ENCODE measurements at regions not wholly inside any gene's neighbourhood (a gene's known extent, or its start where the extent isn't known, plus 50 kb on each side); places are given as distances from the start of the nearest gene placed in this dataset.
"Not testable (repeated sequence)": the region's sequence is repeated elsewhere in the genome, so short reads cannot be mapped to it uniquely, and the experiment has no call there.

DNA sequence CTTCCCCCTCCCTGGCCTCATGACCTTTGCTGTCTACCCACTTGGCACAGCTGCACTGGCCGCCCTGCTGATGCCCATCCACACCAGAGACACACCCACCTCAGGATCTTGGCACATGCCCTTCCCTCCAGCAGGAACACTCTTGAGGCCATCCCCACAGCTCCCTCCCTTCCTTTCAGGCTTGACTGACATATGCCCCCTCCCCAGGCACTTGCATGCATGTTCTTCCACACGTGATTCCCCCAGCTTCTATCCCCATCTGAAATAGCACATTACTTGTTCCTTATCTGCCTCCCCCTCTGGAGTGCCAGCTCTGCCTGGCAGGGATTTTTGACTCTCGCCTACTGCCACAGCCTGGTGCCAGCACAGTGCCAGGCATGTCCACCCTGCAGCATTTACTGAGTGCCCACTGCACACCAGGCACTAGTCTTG, 98.5 kb upstream of the SLC25A33 start:
- no peak overlapping the region for H3K4me3 ChIP-seq (replicated peaks in 1 of 2; ENCODE audit: low read depth in 2 of 2, low read length in 2 of 2)
- DNase-seq (ENCODE audit: low read depth in 2 of 2) = no peak
- TF ChIP-seq, protein P1, sequence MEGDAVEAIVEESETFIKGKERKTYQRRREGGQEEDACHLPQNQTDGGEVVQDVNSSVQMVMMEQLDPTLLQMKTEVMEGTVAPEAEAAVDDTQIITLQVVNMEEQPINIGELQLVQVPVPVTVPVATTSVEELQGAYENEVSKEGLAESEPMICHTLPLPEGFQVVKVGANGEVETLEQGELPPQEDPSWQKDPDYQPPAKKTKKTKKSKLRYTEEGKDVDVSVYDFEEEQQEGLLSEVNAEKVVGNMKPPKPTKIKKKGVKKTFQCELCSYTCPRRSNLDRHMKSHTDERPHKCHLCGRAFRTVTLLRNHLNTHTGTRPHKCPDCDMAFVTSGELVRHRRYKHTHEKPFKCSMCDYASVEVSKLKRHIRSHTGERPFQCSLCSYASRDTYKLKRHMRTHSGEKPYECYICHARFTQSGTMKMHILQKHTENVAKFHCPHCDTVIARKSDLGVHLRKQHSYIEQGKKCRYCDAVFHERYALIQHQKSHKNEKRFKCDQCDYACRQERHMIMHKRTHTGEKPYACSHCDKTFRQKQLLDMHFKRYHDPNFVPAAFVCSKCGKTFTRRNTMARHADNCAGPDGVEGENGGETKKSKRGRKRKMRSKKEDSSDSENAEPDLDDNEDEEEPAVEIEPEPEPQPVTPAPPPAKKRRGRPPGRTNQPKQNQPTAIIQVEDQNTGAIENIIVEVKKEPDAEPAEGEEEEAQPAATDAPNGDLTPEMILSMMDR (IDR thresholded peaks at IDR 0.05; ENCODE audit: low read depth, low read length) = no peak

DNA sequence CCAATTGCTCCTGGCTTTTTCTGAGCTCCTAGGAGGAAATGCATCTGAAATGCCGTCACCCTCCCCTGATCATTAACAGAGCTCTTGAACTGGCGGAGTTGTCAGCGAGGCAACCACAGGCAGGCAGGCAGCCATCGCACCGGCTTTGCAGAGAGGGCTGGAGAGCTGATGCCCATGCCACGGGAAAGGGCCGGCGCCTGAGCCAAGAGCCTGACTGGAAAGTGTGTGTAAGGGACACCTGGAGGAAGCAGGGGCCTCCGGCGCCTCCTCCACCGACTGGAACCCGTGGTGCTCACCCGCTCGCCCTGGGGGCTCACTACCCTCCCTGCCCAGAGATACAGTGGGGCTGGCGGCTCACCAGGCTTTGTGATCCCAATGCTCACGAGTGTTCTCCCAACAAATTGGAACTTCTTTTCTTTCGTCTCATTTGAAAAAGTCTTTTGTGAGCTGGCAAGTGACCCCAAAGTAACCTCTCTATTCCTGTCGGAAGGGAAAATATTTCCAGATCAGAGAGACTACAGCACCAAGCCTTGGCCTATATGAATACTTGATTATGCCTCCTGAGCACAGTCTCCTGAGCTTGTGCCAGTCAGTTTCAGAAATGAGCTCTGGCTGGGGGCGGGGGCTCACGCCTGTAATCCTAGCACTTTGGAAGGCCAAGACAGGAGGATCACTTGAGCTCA, 97.7 kb upstream of the SLC25A33 start:
- peak in 1 of 2 donors; percentile 55 for DNase-seq (ENCODE audit: low read depth in 2 of 2)
- TF ChIP-seq, protein P1 (IDR thresholded peaks at IDR 0.05; ENCODE audit: low read depth, low read length) = no peak
- no peak overlapping the region for H3K4me3 ChIP-seq (replicated peaks in 1 of 2; ENCODE audit: low read depth in 2 of 2, low read length in 2 of 2)

DNA sequence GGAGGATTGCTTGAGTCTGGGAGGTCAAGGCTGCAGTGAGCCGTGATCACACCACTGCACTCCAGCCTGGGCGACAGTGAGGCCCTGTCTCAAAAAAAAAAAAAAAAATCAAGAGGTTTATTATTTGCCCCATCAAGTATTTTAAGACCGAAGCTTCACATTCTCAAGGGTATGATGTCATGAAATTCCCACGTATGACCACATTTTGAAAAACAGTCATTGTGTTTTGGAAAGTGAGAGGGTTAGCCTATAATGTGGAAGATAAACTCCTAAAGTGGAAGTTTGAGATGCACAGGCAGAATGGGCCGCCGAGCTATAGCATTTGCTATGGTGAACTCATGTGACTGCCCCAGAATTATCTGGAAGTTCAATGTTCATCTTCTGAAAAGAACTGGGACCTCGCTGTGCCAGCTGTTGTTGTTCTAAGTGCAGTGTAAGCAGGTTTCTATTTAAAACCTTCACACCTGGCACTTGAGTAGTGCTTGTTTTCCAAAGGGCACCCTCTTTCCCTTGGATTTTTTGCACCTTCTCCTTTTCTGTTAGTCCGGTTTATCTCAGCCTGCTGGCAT, 96.9 kb upstream of the SLC25A33 start:
- TF ChIP-seq, protein P1 (IDR thresholded peaks at IDR 0.05; ENCODE audit: low read depth, low read length) = no peak
- DNase-seq (ENCODE audit: low read depth in 2 of 2) = peak in 1 of 2 donors; percentile 47
- H3K4me3 ChIP-seq (replicated peaks in 1 of 2; ENCODE audit: low read depth in 2 of 2, low read length in 2 of 2) = no peak overlapping the region

DNA sequence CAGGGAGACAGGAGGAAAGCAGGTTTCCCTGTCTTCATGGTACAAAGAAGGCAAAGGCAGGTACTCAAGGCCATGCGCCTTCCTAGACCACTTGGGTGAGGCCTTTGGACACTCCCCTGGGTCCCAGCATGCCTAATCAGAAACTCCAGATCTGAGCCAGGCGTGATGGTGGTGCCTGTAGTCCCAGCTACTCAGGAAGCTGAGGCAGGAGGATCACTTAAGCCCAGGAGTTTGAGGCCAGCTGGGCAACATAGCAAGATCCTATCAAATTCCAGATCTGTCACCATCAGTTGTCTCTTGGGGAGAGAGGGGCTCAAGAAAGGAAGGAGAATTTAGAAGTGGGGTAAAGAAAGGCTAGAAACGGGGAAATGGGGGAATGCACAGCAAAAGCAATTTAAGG, 96.3 kb upstream of the SLC25A33 start:
- H3K4me3 ChIP-seq (replicated peaks in 1 of 2; ENCODE audit: low read depth in 2 of 2, low read length in 2 of 2) = no peak overlapping the region
- TF ChIP-seq, protein P1 (IDR thresholded peaks at IDR 0.05; ENCODE audit: low read depth, low read length) = no peak
- DNase-seq (ENCODE audit: low read depth in 2 of 2) = no peak

DNA sequence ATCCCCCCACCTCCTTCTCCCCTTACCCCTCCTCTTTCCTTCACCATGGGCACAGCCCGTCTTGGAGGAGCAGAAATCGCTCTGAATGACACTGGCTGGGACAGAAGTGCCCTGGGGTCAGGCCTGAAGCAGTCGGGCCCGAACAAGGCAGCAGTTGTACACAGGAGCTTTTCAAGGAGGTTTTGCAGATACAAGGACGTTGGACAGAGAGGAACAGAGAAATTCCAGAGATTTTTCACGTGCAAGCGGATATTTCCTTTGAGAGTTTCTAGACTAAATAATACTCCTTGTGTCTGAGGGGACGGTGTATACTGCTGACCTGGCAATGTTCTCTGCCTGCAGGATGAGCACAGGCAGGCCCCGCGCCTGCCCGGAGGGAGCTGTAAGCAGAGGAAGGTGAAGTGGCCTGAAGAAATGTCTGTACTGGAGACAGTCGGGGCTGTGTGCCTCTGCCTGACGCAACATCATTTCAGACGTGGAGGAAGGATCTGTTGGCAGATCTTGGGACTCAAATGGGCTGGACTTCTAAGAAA, 95.3 kb upstream of the SLC25A33 start:
- DNase-seq (ENCODE audit: low read depth in 2 of 2) = peak; percentile 9 to 43
- H3K4me3 ChIP-seq (replicated peaks in 1 of 2; ENCODE audit: low read depth in 2 of 2, low read length in 2 of 2) = no peak overlapping the region
- TF ChIP-seq, protein P1 (IDR thresholded peaks at IDR 0.05; ENCODE audit: low read depth, low read length) = no peak

DNA sequence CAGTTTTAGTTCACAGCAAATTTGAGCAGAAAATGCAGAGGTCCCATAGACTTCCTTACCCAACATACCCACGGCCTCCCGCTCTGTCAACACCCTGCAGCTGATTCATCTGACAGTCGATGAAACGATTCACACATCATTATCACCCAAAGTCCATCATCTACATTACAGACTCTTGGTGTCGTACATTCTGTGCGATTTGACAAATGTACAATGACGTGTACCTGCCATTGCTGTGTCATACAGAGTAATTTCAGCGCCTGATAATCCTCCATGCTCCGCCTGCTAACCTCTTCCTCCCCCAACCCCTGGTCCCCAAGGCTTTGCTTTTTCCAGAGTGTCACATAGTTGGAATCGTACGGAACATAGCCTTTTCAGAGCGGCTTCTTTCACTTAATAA, 94.7 kb upstream of the SLC25A33 start:
- H3K4me3 ChIP-seq (replicated peaks in 1 of 2; ENCODE audit: low read depth in 2 of 2, low read length in 2 of 2) = no peak overlapping the region
- DNase-seq (ENCODE audit: low read depth in 2 of 2) = no peak
- TF ChIP-seq, protein P1 (IDR thresholded peaks at IDR 0.05; ENCODE audit: low read depth, low read length) = no peak

DNA sequence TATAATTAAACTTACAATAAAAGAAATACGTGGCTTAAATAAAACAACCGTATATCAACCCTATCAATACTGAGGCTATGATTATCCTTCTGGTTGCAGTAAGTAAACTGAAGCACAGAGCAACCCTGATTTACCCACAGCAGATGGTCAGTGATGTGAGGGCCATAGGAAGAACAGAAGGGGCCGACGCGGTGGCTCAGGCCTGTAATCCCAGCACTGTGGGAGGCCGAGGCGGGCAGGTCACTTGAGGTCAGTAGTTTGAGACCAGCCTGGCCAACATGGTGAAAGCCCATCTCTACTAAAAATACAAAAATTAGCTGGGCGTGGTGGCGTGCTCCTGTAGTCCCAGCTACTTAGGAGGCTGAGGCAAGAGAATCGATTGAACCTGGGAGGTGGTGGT, 94.2 kb upstream of the SLC25A33 start:
- not testable (repeated sequence) for H3K4me3 ChIP-seq (replicated peaks in 1 of 2; ENCODE audit: low read depth in 2 of 2, low read length in 2 of 2); DNase-seq (ENCODE audit: low read depth in 2 of 2)
